GM21515 (cell line): ENCODE measurements at regions not wholly inside any gene's neighbourhood (a gene's known extent, or its start where the extent isn't known, plus 50 kb on each side); places are given as distances from the start of the nearest gene placed in this dataset.
"Not testable (repeated sequence)": the region's sequence is repeated elsewhere in the genome, so short reads cannot be mapped to it uniquely, and the experiment has no call there.

Experiments
- ATAC-seq: cut with Tn5 transposase; IDR thresholded peaks from one replicate; pipeline ENCODE4 v1.9.1; 2021; ENCODE audit not compliant: unreplicated experiment

DNA sequence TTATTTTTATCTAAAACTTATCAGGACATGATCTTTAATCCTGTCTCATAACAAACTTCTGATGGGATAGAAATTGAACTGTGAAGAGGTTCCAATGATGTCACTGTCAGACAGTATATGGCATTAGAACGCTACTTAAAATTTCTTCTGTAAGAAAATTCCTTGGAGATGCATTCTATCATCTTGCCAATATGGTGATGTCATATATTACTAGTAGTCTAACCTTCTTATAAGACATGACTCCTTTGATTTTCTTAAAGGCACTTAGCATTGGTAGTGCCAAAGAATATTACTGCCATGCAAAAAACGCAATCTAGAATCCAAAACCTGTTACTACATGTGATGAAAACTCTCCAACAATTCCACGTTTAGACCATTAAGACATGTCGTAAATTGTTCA lies 131.1 kb downstream of the SLC25A46 start:
- ATAC-seq: no peak

DNA sequence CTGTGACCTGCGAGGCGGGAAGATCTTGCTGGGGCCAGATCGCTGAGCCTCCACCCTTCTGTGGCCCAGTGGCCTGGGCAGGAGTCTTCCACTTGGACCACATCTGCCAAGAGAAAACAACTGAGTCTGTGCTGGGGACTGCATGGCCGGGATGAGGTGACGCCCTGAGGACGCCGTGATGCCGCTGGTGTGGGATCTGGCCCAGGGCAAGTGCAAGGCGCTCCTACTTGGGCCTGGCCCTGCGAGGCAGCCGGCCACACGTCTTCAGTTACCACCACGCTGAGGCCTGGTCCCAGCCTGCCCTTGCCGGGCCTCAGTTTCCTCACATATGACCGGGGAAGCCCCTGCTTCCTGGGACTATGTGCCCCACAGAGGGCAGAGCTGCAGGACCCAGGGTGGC lies 133.4 kb downstream of the SLC25A46 start:
- no peak for ATAC-seq

DNA sequence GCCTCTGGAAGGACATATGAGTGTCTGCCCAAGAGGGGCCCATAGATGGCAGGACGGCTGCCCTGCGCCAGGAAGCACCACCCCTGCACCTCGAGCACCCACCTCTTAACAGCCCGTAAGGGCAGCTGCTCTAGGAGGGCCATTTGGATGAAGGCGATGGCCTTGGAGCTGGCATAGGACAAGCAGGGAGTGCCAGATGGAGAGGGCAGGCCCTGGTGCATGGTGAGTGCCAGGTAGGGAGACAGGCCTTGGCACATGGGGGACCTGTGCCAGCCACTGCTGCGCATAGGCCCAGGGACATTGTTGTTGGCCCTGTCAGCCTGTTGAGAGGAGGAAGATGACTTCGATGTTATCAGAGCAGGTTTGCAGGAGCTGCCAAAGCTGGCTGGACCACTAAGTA lies 134.2 kb downstream of the SLC25A46 start:
- ATAC-seq: no peak

DNA sequence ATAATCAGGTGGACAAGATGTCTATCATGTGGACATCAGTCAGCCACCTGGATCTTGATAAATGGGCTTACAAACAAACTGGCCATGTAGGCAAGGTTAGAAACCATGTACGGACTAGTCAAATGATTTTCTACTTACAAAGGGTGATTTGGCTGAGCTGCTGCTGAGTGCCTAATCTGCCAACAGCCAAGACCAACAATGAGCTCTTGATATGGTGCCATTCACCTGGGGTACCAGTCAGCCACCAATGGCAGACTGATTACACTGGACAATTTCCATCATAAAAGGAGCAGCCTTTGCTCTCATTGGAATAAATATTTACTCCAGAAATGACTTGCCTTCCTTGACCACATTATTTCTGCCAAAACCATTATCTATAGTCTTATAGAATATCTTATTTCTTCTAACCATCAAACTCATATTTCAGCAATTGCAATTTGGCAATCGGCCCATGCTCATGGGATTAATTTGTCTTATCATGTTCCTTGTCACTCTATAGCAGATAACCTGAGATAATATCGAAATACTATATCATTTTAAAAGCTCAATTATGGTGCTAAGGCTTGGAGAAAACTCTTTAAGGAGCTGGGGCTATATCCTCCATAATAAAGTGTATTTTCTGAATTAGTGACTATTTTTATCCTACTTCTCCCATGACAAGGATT lies 135.1 kb downstream of the SLC25A46 start:
- no peak for ATAC-seq

DNA sequence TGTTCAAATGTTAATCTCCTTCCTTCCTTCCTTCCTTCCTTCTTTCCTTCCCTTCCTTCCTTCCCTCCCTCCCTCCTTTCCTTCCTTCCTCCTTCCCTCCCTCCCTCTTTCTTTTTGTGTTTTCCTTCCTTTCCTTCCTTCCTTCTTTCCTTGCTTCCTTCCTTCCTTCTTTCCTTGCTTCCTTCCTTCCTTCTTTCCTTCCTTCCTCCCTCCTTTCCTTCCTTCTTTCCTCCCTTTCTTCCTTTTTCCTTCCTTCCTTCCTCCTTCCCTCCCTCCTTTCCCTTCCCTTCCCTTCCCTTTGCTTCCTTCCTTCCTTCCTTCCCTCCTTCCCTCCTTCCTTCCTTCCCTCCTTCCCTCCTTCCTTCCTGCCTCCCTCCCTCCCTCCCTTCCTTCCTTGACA lies 136.3 kb downstream of the SLC25A46 start:
- ATAC-seq: not testable (repeated sequence)

DNA sequence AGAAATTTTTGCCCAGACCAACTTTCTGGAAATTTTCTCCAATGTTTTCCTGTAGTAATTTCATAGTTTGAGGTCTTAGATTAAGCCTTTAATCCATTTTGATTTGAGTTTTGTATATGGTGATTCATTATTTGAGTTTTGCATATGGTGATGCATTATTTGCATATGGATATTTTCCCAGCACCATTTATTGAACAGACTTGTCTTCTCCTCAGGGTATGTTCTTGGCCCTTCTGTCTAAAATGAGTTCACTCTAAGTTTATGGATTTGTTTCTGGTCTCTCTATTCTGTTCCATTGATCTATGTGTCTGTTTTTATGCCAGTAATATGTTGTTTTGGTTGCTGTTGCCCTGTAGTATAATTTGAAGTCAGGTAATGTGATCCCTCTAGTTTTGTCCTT lies 139.3 kb downstream of the SLC25A46 start:
- ATAC-seq: no peak

DNA sequence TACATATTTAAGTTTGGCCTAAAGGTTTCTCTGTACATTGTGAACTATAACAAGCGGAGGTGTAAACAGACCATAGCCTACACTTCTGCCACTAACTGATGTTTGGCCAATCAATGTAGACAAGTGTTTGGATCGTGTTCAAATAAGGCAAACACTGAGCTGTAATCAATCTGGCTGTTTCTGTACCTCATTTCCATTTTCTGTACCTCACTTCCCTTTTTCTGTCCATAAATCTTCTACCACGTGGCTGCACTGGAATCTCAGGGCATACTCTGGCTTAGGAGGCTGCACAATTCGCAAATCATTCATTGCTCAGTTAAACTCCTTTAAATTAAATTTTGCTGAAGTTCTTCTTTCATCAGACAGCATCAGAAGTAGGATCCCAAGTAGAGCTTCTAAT lies 140.9 kb downstream of the SLC25A46 start:
- no peak for ATAC-seq

DNA sequence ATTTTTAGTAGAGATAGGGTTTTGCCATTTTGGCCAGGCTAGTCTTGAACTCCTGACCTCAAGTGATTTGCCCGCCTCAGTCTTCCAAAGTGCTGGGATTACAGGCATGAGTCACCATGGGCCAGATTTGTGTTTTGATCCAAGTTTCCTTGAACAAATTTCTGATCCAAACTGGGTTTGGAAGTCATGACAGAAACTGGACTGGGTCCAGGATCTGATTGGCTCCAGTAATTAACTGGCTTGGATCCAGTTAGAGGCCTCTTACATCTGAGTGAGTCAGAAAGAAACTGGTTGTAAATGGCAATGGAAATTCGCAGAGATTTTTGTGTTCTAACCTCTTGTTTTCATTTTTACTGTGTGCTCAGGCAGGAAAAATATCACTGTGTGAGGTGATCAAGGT lies 141.6 kb downstream of the SLC25A46 start:
- ATAC-seq: no peak

DNA sequence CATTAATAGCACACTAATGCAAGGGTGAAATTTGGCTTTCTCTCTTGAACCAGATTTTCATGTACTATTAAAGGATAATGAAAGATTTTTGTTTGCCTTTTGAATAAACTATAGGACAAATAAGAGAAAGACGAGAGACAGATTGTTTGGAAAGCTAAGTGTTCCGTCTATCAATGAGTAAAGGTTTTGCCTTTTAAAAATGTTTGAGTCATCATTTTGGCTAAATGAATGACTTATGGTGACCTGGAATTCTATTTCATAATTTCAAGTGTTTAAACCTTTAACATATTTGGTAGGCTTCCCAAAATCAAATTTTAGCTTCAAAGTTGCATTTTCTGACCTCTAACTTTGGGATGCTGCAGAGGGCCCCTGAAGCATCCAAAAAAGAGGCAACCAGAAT lies 145.2 kb downstream of the SLC25A46 start:
- ATAC-seq: no peak

DNA sequence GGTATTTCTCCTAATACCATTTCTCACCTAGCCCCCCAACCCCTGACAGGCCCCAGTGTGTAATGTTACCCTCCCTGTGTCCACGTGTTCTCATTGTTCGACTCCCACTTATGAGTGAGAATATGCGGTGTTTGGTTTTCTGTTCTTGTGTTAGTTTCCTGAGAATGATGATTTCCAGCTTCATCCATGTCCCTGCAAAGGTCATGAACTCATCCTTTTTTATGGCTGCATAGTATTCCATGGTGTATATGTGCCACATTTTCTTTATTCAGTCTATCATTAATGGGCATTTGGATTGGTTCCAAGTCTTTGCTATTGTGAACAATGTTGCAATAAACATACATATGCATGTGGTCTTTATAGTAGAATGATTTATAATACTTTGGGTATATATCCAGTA lies 148.4 kb downstream of the SLC25A46 start:
- not testable (repeated sequence) for ATAC-seq

DNA sequence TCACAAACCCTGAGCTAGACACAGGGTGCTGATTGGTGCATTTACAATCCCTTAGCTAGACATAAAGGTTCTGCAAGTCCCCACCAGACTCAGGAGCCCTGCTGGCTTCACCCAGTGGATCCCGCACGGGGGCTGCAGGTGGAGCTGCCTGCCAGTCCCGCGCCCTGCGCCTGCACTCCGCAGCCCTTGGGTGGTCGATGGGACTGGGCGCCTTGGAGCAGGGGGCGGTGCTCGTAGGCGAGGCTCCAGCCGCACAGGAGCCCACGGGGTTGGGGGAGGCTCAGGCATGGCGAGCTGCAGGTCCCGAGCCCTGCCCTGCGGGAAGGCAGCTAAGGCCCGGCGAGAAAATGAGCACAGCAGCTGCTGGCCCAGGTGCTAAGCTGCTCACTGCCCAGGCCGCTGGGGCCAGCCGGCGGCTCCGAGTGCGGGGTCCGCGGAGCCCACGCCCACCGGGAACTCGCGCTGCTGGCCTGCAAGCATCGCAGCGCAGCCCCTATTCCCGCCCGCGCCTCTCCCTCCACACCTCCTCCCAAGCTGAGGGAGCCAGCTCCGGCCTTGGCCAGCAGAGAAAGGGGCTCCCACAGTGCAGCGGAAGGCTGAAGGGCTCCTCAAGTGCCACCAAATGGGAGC lies 155.2 kb downstream of the SLC25A46 start:
- not testable (repeated sequence) for ATAC-seq

DNA sequence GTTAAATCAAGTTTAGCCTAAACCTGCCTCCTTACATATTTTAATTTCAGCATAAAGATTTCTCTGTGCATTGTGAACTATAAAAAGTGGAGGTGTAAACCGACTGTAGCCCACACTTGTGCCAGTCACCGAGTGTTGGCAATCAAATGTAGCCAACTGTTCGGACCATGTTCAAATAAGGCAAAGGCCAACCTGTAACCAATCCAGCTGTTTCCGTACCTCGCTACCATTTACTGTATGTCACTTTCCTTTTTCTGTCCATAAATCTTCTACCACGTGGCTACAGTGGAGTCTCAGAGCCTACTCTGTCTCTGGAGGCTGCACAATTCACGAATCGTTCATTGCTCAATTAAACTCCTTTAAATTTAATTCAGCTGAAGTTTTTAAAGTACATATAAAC lies 156.0 kb downstream of the SLC25A46 start:
- no peak for ATAC-seq

DNA sequence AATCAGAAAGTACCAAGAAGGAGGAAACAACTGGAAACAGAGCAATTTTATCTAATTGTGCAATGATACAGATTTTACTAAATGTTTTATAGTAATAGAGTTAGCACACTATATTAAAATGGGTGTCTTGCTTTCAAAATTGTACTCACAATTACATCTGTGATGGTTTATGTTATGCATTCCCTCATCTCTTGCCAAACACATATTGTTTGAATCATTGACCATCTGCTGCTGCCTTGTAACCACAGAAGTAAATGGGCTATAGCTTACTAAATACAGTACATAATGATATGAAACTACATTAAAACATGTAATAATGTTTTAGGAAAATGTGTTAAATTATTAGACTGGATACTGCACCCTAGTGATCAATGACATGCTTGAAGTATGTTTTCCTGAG lies 158.1 kb downstream of the SLC25A46 start:
- ATAC-seq: no peak

DNA sequence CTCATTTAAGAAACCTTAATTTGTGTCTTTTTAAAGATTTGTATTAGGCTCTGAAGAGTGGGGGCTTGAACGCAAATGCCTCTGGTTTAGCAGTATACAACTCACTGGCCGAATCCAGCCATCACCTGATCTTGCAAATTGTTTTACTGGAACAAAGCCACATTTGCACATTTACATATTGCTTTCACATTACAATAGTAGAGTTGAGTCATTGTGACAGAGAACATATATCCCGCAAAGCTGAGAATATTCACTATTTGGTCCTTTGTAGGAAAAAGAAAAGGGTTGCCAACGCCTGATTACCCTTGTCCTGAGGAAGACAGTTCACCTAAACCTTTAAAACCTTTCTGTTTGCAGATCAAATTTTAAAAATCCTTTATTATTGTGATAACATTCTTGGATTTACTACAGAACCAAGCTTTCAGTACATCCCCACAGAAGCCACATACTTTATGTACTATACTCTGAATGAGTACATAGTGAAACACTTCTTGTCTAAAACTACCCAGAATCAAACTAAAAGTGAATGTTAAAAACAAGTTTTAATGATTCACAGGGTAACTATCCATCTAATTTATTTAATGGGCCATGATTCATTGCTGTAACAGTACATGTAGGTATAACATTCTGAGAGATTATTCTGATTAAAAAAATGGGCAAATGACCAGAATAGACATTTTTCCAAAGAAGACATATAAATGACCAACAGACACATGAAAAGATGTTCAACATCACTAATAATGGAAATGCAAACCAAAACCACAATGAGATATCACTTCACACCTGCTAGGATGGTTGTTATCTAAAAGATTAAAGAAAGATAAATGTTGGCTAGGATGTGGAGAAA lies 161.0 kb downstream of the SLC25A46 start:
- ATAC-seq: peak; percentile 85

DNA sequence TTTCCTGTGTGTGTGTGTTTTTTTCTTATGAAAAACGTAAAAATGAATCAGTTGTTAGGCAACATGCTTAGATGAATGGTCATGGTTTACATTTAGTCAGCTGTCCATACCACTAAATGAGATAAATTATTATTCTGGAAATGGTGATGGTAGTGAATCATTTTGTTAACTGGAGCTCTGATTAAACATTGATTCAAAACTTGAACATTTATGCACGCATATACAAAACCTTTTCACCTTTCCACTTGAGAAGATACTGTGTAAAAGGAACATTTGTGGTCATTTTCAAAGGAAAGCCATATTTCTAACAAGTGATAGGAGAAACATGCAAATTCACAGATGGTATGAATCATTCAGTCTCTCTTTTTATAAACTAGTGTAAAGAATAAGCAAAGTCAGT lies 162.0 kb downstream of the SLC25A46 start:
- ATAC-seq: no peak

DNA sequence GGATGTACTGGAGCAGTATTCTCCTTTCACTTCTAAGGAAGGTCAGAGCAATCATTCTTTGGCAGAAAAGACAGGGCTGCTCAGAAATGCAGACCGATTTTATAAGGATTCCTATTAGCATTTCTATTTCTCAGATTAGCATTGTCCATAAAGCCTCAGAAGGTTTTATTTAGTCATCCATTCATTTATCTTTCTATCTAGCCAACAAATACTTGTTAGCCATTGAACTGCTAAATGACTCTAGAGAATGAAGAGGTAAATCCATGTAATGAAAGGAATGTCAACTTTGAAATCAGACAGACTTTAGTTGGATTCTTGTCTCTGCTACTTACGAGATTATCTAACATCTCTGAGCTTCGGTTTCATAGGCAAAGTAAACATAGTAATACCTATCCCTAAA lies 165.2 kb downstream of the SLC25A46 start:
- no peak for ATAC-seq

DNA sequence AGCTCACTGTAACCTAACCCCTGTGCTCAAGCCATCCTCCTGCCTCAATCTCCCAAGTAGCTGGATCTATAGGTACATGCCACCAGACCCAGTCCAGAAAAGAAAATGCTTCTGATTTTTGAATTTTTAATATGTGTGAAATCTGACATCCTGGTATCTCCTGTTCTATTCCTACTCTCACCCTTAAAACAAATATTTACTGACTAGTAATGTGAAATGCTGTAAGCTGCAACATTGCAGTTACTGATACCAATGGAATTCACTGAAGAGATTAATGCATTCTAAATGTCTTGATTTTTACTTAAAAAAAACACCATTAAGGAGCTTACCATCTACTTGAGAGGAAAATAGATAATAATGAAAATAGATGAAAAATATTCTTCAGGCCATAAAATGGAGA lies 162.7 kb upstream of the TSLP start:
- ATAC-seq: no peak

DNA sequence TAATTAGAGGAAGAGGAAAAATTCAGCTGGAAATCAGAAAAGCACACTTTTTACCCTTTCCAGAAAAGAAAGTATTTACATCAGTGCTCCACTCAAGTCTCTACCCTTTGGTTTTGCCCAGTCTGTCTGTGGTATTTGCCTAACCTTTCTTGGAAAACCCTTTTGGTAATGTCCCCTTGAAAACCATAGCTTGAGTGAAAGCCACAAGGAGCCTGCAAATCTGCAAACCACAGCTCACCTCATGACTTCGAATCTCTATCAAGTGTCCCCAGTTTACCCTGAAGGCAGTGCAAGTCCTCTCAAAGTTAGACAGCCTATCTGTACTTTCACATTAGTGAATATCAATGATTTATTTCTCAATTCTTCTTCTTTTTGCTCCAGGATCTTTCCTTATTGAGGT lies 162.1 kb upstream of the TSLP start:
- ATAC-seq: no peak

DNA sequence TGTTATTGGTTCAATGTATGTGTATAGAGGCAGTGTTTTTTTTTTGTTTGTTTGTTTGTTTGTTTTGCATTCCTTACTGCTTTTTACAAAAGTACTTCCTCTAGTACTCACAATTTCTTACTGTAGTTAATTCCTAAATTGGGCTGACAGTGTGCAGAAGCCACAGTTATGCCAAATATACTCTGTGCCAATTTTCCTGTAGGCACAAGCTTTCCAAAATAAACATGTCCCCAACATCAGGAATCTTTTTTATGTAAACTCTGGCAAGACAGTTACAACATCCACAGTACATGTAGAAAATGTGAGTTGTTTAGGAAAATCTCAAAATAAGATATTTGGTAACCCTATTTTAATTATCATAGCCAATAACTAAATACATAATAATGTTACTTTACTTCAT lies 161.6 kb upstream of the TSLP start:
- ATAC-seq: no peak

DNA sequence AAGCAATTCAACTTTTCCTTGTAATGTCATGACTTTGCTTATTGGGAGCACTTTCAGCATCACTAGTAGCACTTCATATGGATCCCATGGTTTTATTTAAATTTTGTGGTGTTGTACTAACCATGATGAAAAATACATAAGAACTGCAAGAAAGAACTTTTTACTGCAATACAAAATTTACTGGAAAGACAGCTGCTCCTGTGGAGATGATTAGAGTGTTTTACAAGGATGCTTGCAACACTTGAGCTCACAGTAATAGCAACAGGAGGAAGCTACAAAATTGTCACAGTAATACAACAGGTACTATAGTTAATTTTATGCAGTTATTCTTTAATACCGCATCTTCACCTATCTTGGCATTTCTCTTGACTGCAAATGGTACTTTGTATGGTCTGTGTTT lies 158.3 kb upstream of the TSLP start:
- ATAC-seq: no peak

DNA sequence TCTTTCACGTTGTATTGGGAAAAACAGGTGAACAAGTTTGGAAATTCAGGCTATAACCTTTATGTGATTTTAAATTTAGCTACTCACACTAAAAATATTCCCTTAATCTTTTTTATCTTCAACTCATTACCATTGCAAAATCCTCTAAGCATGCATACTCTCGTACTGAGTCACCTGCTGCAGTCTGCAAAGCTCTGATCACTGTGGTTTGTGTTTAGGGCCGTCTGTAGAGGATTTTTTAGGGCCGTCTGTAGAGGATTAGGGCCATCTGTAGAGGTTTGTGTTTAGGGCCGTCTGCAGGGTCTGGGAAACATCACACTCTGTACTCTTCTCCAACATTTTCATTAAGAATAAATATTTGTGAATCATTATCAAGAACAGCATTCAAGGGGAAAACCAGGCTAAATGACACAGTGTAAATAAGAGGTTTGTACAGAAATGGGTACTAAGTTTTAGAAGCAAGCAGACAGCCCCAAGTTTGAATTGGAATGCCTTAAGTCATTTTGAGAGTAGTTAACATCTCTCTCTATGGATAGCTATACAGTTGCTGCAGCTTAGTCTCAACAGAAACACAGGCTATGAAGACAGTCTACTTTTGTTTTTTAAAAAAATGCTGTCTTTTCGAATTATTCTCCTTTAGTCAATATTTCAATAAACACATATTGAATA lies 155.0 kb upstream of the TSLP start:
- ATAC-seq: peak; percentile 57
